ENCODE measurements at regions not wholly inside any gene's neighbourhood (a gene's known extent, or its start where the extent isn't known, plus 50 kb on each side); places are given as distances from the start of the nearest gene placed in this dataset.

GRCh38 chr1:81439046-81439823 lies 361.5 kb upstream of the ADGRL2 start:
- no peaks in the 10 kb centered on the region for H3K36me3 Mint-ChIP-seq (ENCODE audit: low read depth)
- no peak overlapping the region for H3K27ac Mint-ChIP-seq
- H3K9me3 Mint-ChIP-seq = no peaks in the 10 kb centered on the region
- no peaks in the 10 kb centered on the region for H3K27me3 Mint-ChIP-seq (ENCODE audit: low read depth)
- intact Hi-C loops (cut with micrococcal nuclease) = no loop called here
- H3K4me3 Mint-ChIP-seq (ENCODE audit: low read depth) = no peak overlapping the region
- no peak for DNase-seq (ENCODE audit: low spot score)
- no peaks in the 10 kb centered on the region for H3K4me1 Mint-ChIP-seq (ENCODE audit: low read depth)

- intact Hi-C loops (cut with micrococcal nuclease) = no loop called here
- Mint-ChIP-seq H3K27ac (no peak overlapping the region), H3K4me3 (ENCODE audit: low read depth) (no peak overlapping the region), H3K4me1 (ENCODE audit: low read depth) (no peaks in the 10 kb centered on the region), H3K36me3 (ENCODE audit: low read depth) (no peaks in the 10 kb centered on the region), H3K9me3 (no peaks in the 10 kb centered on the region), H3K27me3 (ENCODE audit: low read depth) (no peaks in the 10 kb centered on the region)
- no peak for DNase-seq (ENCODE audit: low spot score)
Observed at GRCh38 chr1:81437649-81438048, 363.1 kb upstream of the ADGRL2 start.

DNA sequence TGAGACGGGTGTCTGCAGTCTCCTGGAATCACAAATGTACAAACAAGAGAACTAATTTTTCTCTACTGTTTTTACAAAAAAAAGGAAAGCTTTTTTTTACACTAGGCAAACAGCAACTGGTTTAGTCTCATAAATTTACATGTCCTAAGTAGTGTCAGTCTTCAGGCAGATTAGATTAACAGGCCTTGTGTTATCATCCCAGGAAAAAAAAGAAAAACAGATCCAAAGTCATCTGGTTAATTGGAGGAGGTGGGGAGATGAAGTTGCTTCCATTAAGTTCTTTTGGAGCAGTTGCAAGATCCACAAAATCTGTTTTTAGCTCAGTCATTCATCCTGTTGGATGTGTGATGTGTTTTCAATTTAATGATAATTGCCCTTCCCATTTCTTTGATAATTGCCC lies 363.5 kb upstream of the ADGRL2 start:
- no peaks in the 10 kb centered on the region for H3K27me3 Mint-ChIP-seq (ENCODE audit: low read depth)
- no peaks in the 10 kb centered on the region for H3K4me1 Mint-ChIP-seq (ENCODE audit: low read depth)
- intact Hi-C loops (cut with micrococcal nuclease) = no loop called here
- no peak for DNase-seq (ENCODE audit: low spot score)
- H3K36me3 Mint-ChIP-seq (ENCODE audit: low read depth) = no peaks in the 10 kb centered on the region
- H3K27ac Mint-ChIP-seq = no peak overlapping the region
- no peak overlapping the region for H3K4me3 Mint-ChIP-seq (ENCODE audit: low read depth)
- H3K9me3 Mint-ChIP-seq = no peaks in the 10 kb centered on the region

GRCh38 chr1:81435175-81435574 lies 365.6 kb upstream of the ADGRL2 start:
- intact Hi-C loops (cut with micrococcal nuclease) = no loop called here
- H3K27ac Mint-ChIP-seq = no peak overlapping the region
- H3K4me1 Mint-ChIP-seq (ENCODE audit: low read depth) = no peaks in the 10 kb centered on the region
- H3K36me3 Mint-ChIP-seq (ENCODE audit: low read depth) = no peaks in the 10 kb centered on the region
- no peaks in the 10 kb centered on the region for H3K27me3 Mint-ChIP-seq (ENCODE audit: low read depth)
- no peaks in the 10 kb centered on the region for H3K9me3 Mint-ChIP-seq
- no peak for DNase-seq (ENCODE audit: low spot score)
- H3K4me3 Mint-ChIP-seq (ENCODE audit: low read depth) = no peak overlapping the region

DNA sequence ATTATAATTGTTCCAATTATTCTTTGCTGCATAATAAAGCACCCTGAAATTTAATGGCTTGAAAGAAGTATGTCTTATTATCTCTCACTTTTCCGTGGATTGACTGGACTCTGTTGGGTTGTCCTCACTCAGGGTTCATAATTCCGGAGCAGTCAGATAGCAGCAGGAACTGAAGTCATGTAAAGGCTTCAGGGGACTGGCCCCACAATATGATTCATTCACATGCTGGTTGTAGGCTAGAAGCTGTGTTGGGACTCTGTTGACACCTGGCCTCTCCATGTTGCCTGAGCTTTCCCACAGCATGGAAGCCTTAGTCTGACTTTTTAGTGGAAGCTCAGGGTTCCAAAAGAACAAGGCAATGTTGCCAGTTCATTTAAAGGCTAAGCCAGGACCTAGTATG lies 367.1 kb upstream of the ADGRL2 start:
- DNase-seq (ENCODE audit: low spot score) = no peak
- no peaks in the 10 kb centered on the region for H3K36me3 Mint-ChIP-seq (ENCODE audit: low read depth)
- no peak overlapping the region for H3K27ac Mint-ChIP-seq
- H3K27me3 Mint-ChIP-seq (ENCODE audit: low read depth) = no peaks in the 10 kb centered on the region
- H3K4me3 Mint-ChIP-seq (ENCODE audit: low read depth) = no peak overlapping the region
- H3K4me1 Mint-ChIP-seq (ENCODE audit: low read depth) = no peaks in the 10 kb centered on the region
- H3K9me3 Mint-ChIP-seq = no peaks in the 10 kb centered on the region
- intact Hi-C loops (cut with micrococcal nuclease) = no loop called here

DNA sequence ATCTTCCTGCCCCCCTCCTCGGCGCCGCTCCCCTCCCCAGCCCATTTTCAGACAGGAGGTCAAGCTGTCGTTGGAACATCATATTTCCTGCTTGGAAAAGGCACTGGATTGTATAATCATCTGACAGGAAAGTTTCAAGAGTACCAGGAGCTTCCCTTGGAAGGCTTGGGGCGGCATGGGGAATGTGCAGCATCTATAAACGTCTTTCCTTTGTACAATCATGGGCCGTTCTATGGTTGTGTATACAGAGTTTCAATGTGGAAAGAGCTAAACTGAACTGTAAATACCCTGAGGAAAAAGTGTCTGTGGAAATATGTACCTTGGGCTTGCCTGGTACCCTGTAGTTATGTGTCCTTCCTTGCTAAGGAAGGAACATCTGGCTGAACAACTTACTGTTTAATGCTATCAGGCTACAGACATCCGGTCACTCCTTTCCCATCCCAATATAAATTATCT lies 368.1 kb upstream of the ADGRL2 start:
- Mint-ChIP-seq H3K27ac (no peak overlapping the region), H3K27me3 (ENCODE audit: low read depth) (no peaks in the 10 kb centered on the region), H3K36me3 (ENCODE audit: low read depth) (no peaks in the 10 kb centered on the region), H3K4me3 (ENCODE audit: low read depth) (no peak overlapping the region), H3K9me3 (no peaks in the 10 kb centered on the region), H3K4me1 (ENCODE audit: low read depth) (no peaks in the 10 kb centered on the region)
- DNase-seq (ENCODE audit: low spot score) = no peak
- intact Hi-C loops (cut with micrococcal nuclease) = no loop called here

DNA sequence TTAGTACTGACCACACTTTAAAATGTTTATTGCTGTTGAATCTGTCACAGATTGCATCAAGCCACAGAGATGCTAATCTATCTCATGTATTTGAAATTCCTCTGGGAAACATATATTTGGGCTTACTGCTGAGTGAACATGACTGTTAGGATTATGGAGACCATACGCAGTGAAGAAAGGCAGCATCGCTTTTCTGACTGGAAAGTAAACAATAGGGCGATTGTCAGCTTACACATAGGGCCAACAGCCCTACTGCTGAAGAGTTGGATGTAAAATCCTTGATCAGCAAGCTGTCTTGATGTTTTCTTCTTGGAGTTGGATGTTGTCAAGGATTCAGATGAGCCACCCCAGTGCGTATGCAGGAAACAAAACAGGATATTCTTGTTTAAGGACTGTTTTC lies 368.7 kb upstream of the ADGRL2 start:
- Mint-ChIP-seq H3K27ac (no peak overlapping the region), H3K9me3 (no peaks in the 10 kb centered on the region), H3K4me1 (ENCODE audit: low read depth) (no peaks in the 10 kb centered on the region), H3K27me3 (ENCODE audit: low read depth) (no peaks in the 10 kb centered on the region), H3K36me3 (ENCODE audit: low read depth) (no peaks in the 10 kb centered on the region), H3K4me3 (ENCODE audit: low read depth) (no peak overlapping the region)
- no peak for DNase-seq (ENCODE audit: low spot score)
- intact Hi-C loops (cut with micrococcal nuclease) = no loop called here

- H3K27ac Mint-ChIP-seq = no peak overlapping the region
- DNase-seq (ENCODE audit: low spot score) = no peak
- H3K4me3 Mint-ChIP-seq (ENCODE audit: low read depth) = no peak overlapping the region
- H3K36me3 Mint-ChIP-seq (ENCODE audit: low read depth) = no peaks in the 10 kb centered on the region
- H3K4me1 Mint-ChIP-seq (ENCODE audit: low read depth) = no peaks in the 10 kb centered on the region
- no peaks in the 10 kb centered on the region for H3K9me3 Mint-ChIP-seq
- intact Hi-C loops (cut with micrococcal nuclease) = no loop called here
- H3K27me3 Mint-ChIP-seq (ENCODE audit: low read depth) = no peaks in the 10 kb centered on the region
Observed at GRCh38 chr1:81431624-81432000, 369.1 kb upstream of the ADGRL2 start.

GRCh38 chr1:81430955-81431623 lies 369.6 kb upstream of the ADGRL2 start:
- Mint-ChIP-seq H3K9me3 (no peaks in the 10 kb centered on the region), H3K27me3 (ENCODE audit: low read depth) (no peaks in the 10 kb centered on the region), H3K27ac (no peak overlapping the region), H3K36me3 (ENCODE audit: low read depth) (no peaks in the 10 kb centered on the region), H3K4me1 (ENCODE audit: low read depth) (no peaks in the 10 kb centered on the region), H3K4me3 (ENCODE audit: low read depth) (no peak overlapping the region)
- DNase-seq (ENCODE audit: low spot score) = no peak
- intact Hi-C loops (cut with micrococcal nuclease) = no loop called here

DNA sequence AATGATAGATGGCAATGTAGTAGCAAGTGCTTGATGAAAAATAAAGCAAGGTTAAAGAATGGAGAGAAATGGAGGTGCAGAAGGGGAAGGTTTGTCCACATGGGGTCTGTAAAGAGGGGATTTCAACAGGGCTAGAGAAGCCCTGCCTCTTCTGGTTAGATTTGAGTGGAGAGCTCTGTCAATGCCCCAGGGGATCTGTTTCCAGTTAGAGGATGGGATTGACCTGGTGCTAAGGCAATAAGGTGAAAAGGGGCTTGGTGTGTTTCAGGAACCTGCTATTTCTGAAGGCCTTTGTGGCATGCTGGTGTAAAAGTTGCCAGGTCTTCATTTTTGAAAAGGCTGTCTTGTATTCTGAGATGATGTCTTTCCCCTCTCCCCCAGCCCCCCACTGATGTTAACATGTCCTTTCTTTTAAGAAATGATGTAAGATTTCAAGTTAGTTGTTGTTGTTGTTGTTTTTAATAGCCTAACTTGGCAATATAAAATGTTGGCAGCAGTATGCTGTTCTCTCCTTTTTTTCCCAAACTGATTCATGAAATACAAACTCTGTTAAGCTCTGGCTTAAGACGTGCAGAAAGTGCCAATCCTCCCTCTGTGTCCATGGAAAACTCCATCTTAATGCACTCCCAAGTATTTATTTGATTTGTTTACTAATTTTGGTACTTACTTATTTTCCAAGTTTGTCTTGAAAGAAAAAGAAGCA lies 370.3 kb upstream of the ADGRL2 start:
- H3K36me3 Mint-ChIP-seq (ENCODE audit: low read depth) = no peaks in the 10 kb centered on the region
- H3K27me3 Mint-ChIP-seq (ENCODE audit: low read depth) = no peaks in the 10 kb centered on the region
- no peaks in the 10 kb centered on the region for H3K9me3 Mint-ChIP-seq
- no peak overlapping the region for H3K4me3 Mint-ChIP-seq (ENCODE audit: low read depth)
- intact Hi-C loops (cut with micrococcal nuclease) = no loop called here
- H3K27ac Mint-ChIP-seq = no peak overlapping the region
- no peak for DNase-seq (ENCODE audit: low spot score)
- no peaks in the 10 kb centered on the region for H3K4me1 Mint-ChIP-seq (ENCODE audit: low read depth)

- H3K27me3 Mint-ChIP-seq (ENCODE audit: low read depth) = no peaks in the 10 kb centered on the region
- H3K4me3 Mint-ChIP-seq (ENCODE audit: low read depth) = no peak overlapping the region
- H3K27ac Mint-ChIP-seq = no peak overlapping the region
- no peaks in the 10 kb centered on the region for H3K9me3 Mint-ChIP-seq
- no peaks in the 10 kb centered on the region for H3K36me3 Mint-ChIP-seq (ENCODE audit: low read depth)
- H3K4me1 Mint-ChIP-seq (ENCODE audit: low read depth) = no peaks in the 10 kb centered on the region
- no peak for DNase-seq (ENCODE audit: low spot score)
- intact Hi-C loops (cut with micrococcal nuclease) = no loop called here
Observed at GRCh38 chr1:81428998-81429397, 371.7 kb upstream of the ADGRL2 start.

GRCh38 chr1:81424816-81425215 lies 375.9 kb upstream of the ADGRL2 start:
- no peak overlapping the region for H3K4me3 Mint-ChIP-seq (ENCODE audit: low read depth)
- intact Hi-C loops (cut with micrococcal nuclease) = no loop called here
- no peak overlapping the region for H3K27ac Mint-ChIP-seq

DNA sequence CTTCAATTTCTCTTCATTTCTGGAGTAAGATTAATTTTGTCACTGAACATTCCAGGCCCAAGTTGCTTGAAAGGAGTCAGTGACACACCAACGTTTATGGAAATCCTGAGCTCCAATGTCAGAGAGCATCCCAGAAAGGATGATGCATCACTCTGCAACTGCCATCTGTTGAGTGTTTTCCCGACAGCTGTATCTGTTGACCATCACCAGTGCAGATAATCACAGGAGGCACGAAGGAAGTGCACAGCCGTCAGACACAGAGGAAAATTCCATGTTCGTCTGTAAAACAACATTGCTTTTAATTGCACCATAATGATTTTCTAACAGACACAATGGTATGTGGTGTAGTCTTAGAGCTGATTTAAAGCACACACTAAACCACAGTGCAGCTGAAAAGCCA lies 376.7 kb upstream of the ADGRL2 start:
- H3K9me3 Mint-ChIP-seq = no peaks in the 10 kb centered on the region
- H3K4me1 Mint-ChIP-seq (ENCODE audit: low read depth) = no peaks in the 10 kb centered on the region
- H3K27ac Mint-ChIP-seq = no peak overlapping the region
- H3K36me3 Mint-ChIP-seq (ENCODE audit: low read depth) = no peaks in the 10 kb centered on the region
- no peak overlapping the region for H3K4me3 Mint-ChIP-seq (ENCODE audit: low read depth)
- H3K27me3 Mint-ChIP-seq (ENCODE audit: low read depth) = no peaks in the 10 kb centered on the region
- intact Hi-C loops (cut with micrococcal nuclease) = no loop called here
- DNase-seq (ENCODE audit: low spot score) = no peak

More at GRCh38 chr1:81424816-81425215, 375.9 kb upstream of the ADGRL2 start:
- Mint-ChIP-seq H3K4me1 (ENCODE audit: low read depth) (no peaks in the 10 kb centered on the region), H3K27me3 (ENCODE audit: low read depth) (no peaks in the 10 kb centered on the region), H3K36me3 (ENCODE audit: low read depth) (no peaks in the 10 kb centered on the region), H3K9me3 (no peaks in the 10 kb centered on the region)
- DNase-seq (ENCODE audit: low spot score) = no peak

Data from activated T-helper 2 cell treated with anti-CD3 and anti-CD28 coated beads, Interferon-gamma antibody, Interleukin-2, Interleukin-4, amounts not matched to agents 10 μg/mL and 5 μg/mL and 100 μg/mL, durations not matched to agents 14 hours and 24 hours and 36 hours (primary cell).